IMR-90 (cell line): ENCODE measurements at regions not wholly inside any gene's neighbourhood (a gene's known extent, or its start where the extent isn't known, plus 50 kb on each side); places are given as distances from the start of the nearest gene placed in this dataset.

Experiments
- ATAC-seq: fragments of 200-7000 bp; cut with Tn5 transposase; 2 replicates; pipeline ENCODE4 v1.9.1; 2020; ENCODE audit warnings: low read depth, mild to moderate bottlenecking, moderate library complexity
- BruUV-seq: library from RNA; stranded (reverse); fragments of 400-500 nt; replicated peaks from 2 replicates; lab custom pipeline; 2021; lab: Mats Ljungman, UMichigan
- CTCF ChIA-PET: fragments of 300-600 bp; formaldehyde crosslinking; extraction: SDS; loops from one replicate; lab custom pipeline; 2021; ENCODE audit warnings: antibody characterized with exemption; lab: Yijun Ruan, JAX
- POLR2A ChIA-PET: fragments of 300-600 bp; sonication (Branson Sonifier 250); formaldehyde crosslinking; loops from one replicate; lab custom pipeline; 2022; ENCODE audit warnings: antibody characterized with exemption; ENCODE audit not compliant: unreplicated experiment; lab: Charles Lee
- DNase-seq: peaks from one replicate; pipeline ENCODE4 v3.0.0; 2013
- H2AFZ ChIP-seq: replicated peaks from 2 replicates; pipeline ENCODE3; 2013; ENCODE audit warnings: low read length, mild to moderate bottlenecking; ENCODE audit not compliant: poor library complexity
- H2AK5ac ChIP-seq: 2 replicates; pipeline ENCODE4 v1.6.1; 2013; ENCODE audit warnings: low read depth, low read length, inconsistent platforms
- H2AK9ac ChIP-seq: replicated peaks from 2 replicates; pipeline ENCODE3; 2013; ENCODE audit warnings: mild to moderate bottlenecking, low read depth, low read length, moderate library complexity; ENCODE audit not compliant: poor library complexity
- H2BK120ac ChIP-seq: 2 replicates; pipeline ENCODE4 v1.6.1; 2013; ENCODE audit warnings: low read depth, low read length, inconsistent platforms
- H2BK15ac ChIP-seq: 3 replicates; pipeline ENCODE4 v1.6.1; 2013; ENCODE audit warnings: low read depth, low read length, inconsistent platforms
- H2BK20ac ChIP-seq: 2 replicates; pipeline ENCODE4 v1.6.1; 2013; ENCODE audit warnings: low read depth, mild to moderate bottlenecking, inconsistent platforms, low read length, moderate library complexity
- H2BK5ac ChIP-seq: 2 replicates; pipeline ENCODE4 v1.6.1; 2013; ENCODE audit warnings: mild to moderate bottlenecking, low read depth, low read length, inconsistent platforms; ENCODE audit not compliant: poor library complexity, severe bottlenecking
- H3K14ac ChIP-seq: replicated peaks from 2 replicates; pipeline ENCODE4 v1.6.1; 2013; ENCODE audit warnings: low read depth, low read length, inconsistent platforms
- H3K18ac ChIP-seq: 2 replicates; pipeline ENCODE4 v1.6.1; 2013; ENCODE audit warnings: low read depth, low read length, control low read depth
- H3K23ac ChIP-seq: 2 replicates; pipeline ENCODE4 v1.6.1; 2013; ENCODE audit warnings: low read depth, low read length, inconsistent platforms
- H3K27ac ChIP-seq: 2 replicates; pipeline ENCODE4 v1.5.1; 2013; ENCODE audit warnings: mild to moderate bottlenecking, control low read depth, low read length; ENCODE audit not compliant: insufficient read depth
- H3K27me3 ChIP-seq: 2 replicates; pipeline ENCODE4 v1.6.1; 2013; ENCODE audit warnings: low read length; ENCODE audit not compliant: control insufficient read depth, insufficient read depth
- H3K36me3 ChIP-seq: 2 replicates; pipeline ENCODE4 v1.6.1; 2013; ENCODE audit warnings: low read length, mixed read lengths; ENCODE audit not compliant: control insufficient read depth, insufficient read depth
- H3K4ac ChIP-seq: 2 replicates; pipeline ENCODE4 v1.6.1; 2013; ENCODE audit warnings: low read depth, low read length, inconsistent platforms
- H3K4me1 ChIP-seq: 2 replicates; pipeline ENCODE4 v1.6.1; 2013; ENCODE audit warnings: low read length, mixed read lengths; ENCODE audit not compliant: control insufficient read depth, insufficient read depth
- H3K4me2 ChIP-seq: 2 replicates; pipeline ENCODE4 v1.6.1; 2013; ENCODE audit warnings: low read depth, mild to moderate bottlenecking, control low read depth, low read length, moderate library complexity
- H3K4me3 ChIP-seq: 2 replicates; pipeline ENCODE4 v1.5.1; 2013; ENCODE audit warnings: low read depth, mild to moderate bottlenecking, control low read depth, low read length, moderate library complexity; ENCODE audit not compliant: insufficient read depth
- H3K56ac ChIP-seq: 2 replicates; pipeline ENCODE4 v1.6.1; 2013; ENCODE audit warnings: low read length, inconsistent platforms; ENCODE audit not compliant: insufficient read depth; ENCODE audit errors: extremely low read depth
- H3K79me1 ChIP-seq, 2 experiments: 2 replicates each; pipeline ENCODE4 v1.6.1; 2013; ENCODE audit warnings: low read length in 2 of 2, inconsistent platforms in 1 of 2, low read depth in 1 of 2
- H3K9ac ChIP-seq: 2 replicates; pipeline ENCODE4 v1.6.1; 2013; ENCODE audit warnings: low read depth, low read length, control low read depth
- H3K9me1 ChIP-seq: 2 replicates; pipeline ENCODE4 v1.6.1; 2013; ENCODE audit warnings: low read length, inconsistent platforms; ENCODE audit not compliant: insufficient read depth
- H3K9me3 ChIP-seq: 2 replicates; pipeline ENCODE4 v1.6.1; 2013; ENCODE audit warnings: low read length; ENCODE audit not compliant: control insufficient read depth, insufficient read depth
- H4K20me1 ChIP-seq: 2 replicates; pipeline ENCODE4 v1.6.1; 2013; ENCODE audit warnings: low read length, inconsistent platforms; ENCODE audit not compliant: insufficient read depth
- H4K5ac ChIP-seq: 2 replicates; pipeline ENCODE4 v1.6.1; 2013; ENCODE audit warnings: mild to moderate bottlenecking, low read depth, low read length, control low read depth
- H4K8ac ChIP-seq, 2 experiments: 2 replicates each; pipeline ENCODE4 v1.6.1; 2013; ENCODE audit warnings: low read depth in 2 of 2, low read length in 2 of 2, control low read depth in 1 of 2, inconsistent platforms in 1 of 2
- H4K91ac ChIP-seq: 2 replicates; pipeline ENCODE4 v1.6.1; 2013; ENCODE audit warnings: low read depth, low read length, inconsistent platforms; ENCODE audit not compliant: insufficient read depth
- BHLHE40 ChIP-seq: fragments of 150-350 bp; IDR thresholded peaks from 2 replicates; pipeline ENCODE4 v1.6.1; 2016; ENCODE audit warnings: mild to moderate bottlenecking, low read depth, low read length
- CEBPB ChIP-seq: IDR thresholded peaks from 2 replicates; pipeline ENCODE4 v1.6.1; 2012; ENCODE audit warnings: low read depth, low read length, improper control_type of control experiment
- CHD1 ChIP-seq: IDR thresholded peaks from 2 replicates; pipeline ENCODE4 v1.6.1; 2012; ENCODE audit warnings: low read depth, low read length, improper control_type of control experiment
- CTCF ChIP-seq: conservative IDR thresholded peaks from 2 replicates; pipeline ENCODE4 v1.5.1; 2012; ENCODE audit warnings: mild to moderate bottlenecking, low read depth, low read length, improper control_type of control experiment
- ELK1 ChIP-seq: fragments of 150-350 bp; IDR thresholded peaks from 2 replicates; pipeline ENCODE4 v1.6.1; 2016; ENCODE audit warnings: low read depth, mild to moderate bottlenecking, low read length, moderate library complexity, borderline replicate concordance
- FOS ChIP-seq: fragments of 150-350 bp; IDR thresholded peaks from 2 replicates; pipeline ENCODE4 v1.6.1; 2016; ENCODE audit warnings: low read depth, low read length
- MAFK ChIP-seq: IDR thresholded peaks from 2 replicates; pipeline ENCODE4 v1.6.1; 2012; ENCODE audit warnings: low read depth, low read length, improper control_type of control experiment
- MAZ ChIP-seq: IDR thresholded peaks from 2 replicates; pipeline ENCODE4 v1.6.1; 2012; ENCODE audit warnings: low read depth, mild to moderate bottlenecking, low read length, improper control_type of control experiment, moderate library complexity, borderline replicate concordance
- MXI1 ChIP-seq: IDR thresholded peaks from 2 replicates; pipeline ENCODE4 v1.6.1; 2012; ENCODE audit warnings: low read depth, mild to moderate bottlenecking, low read length, moderate library complexity, borderline replicate concordance
- NFE2L2 ChIP-seq: fragments of 150-350 bp; IDR thresholded peaks from 2 replicates; pipeline ENCODE4 v1.6.1; 2016; ENCODE audit warnings: low read depth, mild to moderate bottlenecking, low read length
- POLR2A ChIP-seq: IDR thresholded peaks from 2 replicates; pipeline ENCODE4 v1.6.1; 2012; ENCODE audit warnings: mild to moderate bottlenecking, low read depth, low read length
- RAD21 ChIP-seq: IDR thresholded peaks from 2 replicates; pipeline ENCODE4 v1.6.1; 2012; ENCODE audit warnings: low read length, improper control_type of control experiment
- RCOR1 ChIP-seq: IDR thresholded peaks from 2 replicates; pipeline ENCODE4 v1.6.1; 2012; ENCODE audit warnings: mild to moderate bottlenecking, low read length, improper control_type of control experiment; ENCODE audit not compliant: insufficient replicate concordance
- RFX5 ChIP-seq: IDR thresholded peaks from 2 replicates; pipeline ENCODE4 v1.8.0; 2012; ENCODE audit warnings: low read depth, mild to moderate bottlenecking, low read length, moderate library complexity
- SMC3 ChIP-seq: fragments of 150-350 bp; IDR thresholded peaks from 2 replicates; pipeline ENCODE4 v1.6.1; 2016; ENCODE audit warnings: low read depth, mild to moderate bottlenecking, antibody characterized with exemption, low read length, moderate library complexity
- USF2 ChIP-seq: fragments of 150-350 bp; IDR thresholded peaks from 2 replicates; pipeline ENCODE4 v1.6.1; 2017; ENCODE audit warnings: mild to moderate bottlenecking, antibody characterized with exemption, low read length, low read depth
- WGBS, 2 experiments: methylation state at CpG; one replicate each; pipeline versions ENCODE4 v1.1.5 to v1.1.7; 2013; ENCODE audit warnings: missing lambda C conversion rate in 2 of 2; ENCODE audit not compliant: insufficient read length in 1 of 2; ENCODE audit errors: extremely low coverage in 2 of 2; 5-methylcytosine and 5-hydroxymethylcytosine counted together
- dilution Hi-C: fragments of 300-500 bp; cut with HindIII; formaldehyde crosslinking; loops from one replicate; pipeline ENCODE4 v1.14.3; 2018; ENCODE audit warnings: low sequenced_read_pairs; ENCODE audit not compliant: unreplicated experiment
- in situ Hi-C: fragments of 300-500 bp; cut with MboI; formaldehyde crosslinking; loops from 3 replicates; pipeline ENCODE4 v1.14.3; 2019; ENCODE audit warnings: low sequenced_read_pairs, inconsistent platforms, mixed read lengths
- intact Hi-C: fragments of 100-400 bp; cut with micrococcal nuclease; formaldehyde crosslinking; loops from 2 replicates; pipeline ENCODE4 v1.10.0; 2022

DNA sequence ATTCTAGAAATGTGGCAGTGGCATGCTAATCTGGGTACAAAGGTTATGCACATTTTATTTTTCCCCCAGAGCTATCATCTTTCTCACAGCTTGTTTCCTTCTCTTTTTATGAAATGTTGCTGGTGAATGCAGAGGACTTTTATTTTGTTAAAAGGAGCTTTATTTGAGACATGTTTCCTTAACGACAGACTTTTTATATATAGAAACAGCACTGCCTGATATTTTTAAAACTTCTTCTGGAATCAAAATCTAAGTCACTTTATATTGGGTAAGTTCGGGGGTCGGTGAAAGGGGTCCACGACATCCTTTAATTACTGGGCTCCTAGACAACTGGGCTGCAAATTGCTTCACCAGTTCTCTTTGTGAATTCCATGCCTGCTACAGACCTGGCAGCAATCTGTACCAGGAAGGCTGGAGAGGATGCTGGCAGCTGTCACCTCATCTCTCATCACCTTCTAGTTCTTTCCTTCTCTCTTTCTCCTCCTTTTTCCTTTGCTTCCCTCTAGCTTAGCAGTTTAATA lies 464.7 kb downstream of the PDCD6IP start:
- TF ChIP-seq FOS (no peak), RFX5 (no peak), CTCF (no peak), BHLHE40 (no peak), MXI1 (no peak), RCOR1 (no peak), MAFK (no peak), USF2 (no peak), POLR2A (no peak), NFE2L2 (no peak), CEBPB (no peak), CHD1 (no peak), SMC3 (no peak), ELK1 (no peak), RAD21 (no peak), MAZ (no peak)
- Histone ChIP-seq H3K4me2 (no peak overlapping the region), H3K14ac (no peak overlapping the region), H2BK20ac (no peak overlapping the region), H3K23ac (no peak overlapping the region), H4K91ac (no peak overlapping the region), H4K5ac (no peak overlapping the region), H3K56ac (no peak overlapping the region), H3K4me1 (no peaks in the 10 kb centered on the region), H3K27ac (no peak overlapping the region), H3K79me1 (no peaks in the 10 kb centered on the region), H2BK5ac (no peak overlapping the region), H2BK120ac (no peak overlapping the region), H2AFZ (no peak overlapping the region), H3K18ac (no peak overlapping the region), H3K27me3 (no peaks in the 10 kb centered on the region), H3K4ac (no peak overlapping the region), H3K9me3 (no peaks in the 10 kb centered on the region), H3K9ac (no peak overlapping the region), H4K20me1 (no peaks in the 10 kb centered on the region), H3K36me3 (no peaks in the 10 kb centered on the region), H3K4me3 (no peak overlapping the region), H2BK15ac (no peak overlapping the region), H4K8ac (no peak overlapping the region), H3K9me1 (no peaks in the 10 kb centered on the region), H2AK5ac (no peak overlapping the region), H2AK9ac (no peak overlapping the region)
- ATAC-seq (no peak), DNase-seq (no peak)
- CTCF ChIA-PET: no interaction called here
- dilution Hi-C loops (no loop called here), intact Hi-C loops (loop anchor here (5.0 kb wide), 1 partner anchor 381 kb away; no protein-coding TSS in a partner anchor), in situ Hi-C loops (no loop called here)
- POLR2A ChIA-PET: interaction anchor here (0.6 kb wide), 1 partner anchor 264 kb away, joined by 4 read pairs; no protein-coding TSS in a partner anchor
- WGBS, 2 experiments: no CpG with 5 or more reads among the region's 4 CpGs
- no TSS peak for BruUV-seq
